Mesothelial cell of epicardium (in vitro differentiated cells): ENCODE measurements at regions not wholly inside any gene's neighbourhood (a gene's known extent, or its start where the extent isn't known, plus 50 kb on each side); places are given as distances from the start of the nearest gene placed in this dataset.

Source experiments
- DNase-seq, 2 experiments: peaks; one replicate each; pipeline ENCODE4 v3.0.0; 2021; ENCODE audit warnings: low spot score in 2 of 2; ENCODE audit not compliant: unreplicated experiment in 2 of 2
- H3K27ac Mint-ChIP-seq: 2 replicates; pipeline ENCODE4 v1.8.0; 2021; ENCODE audit warnings: mixed read lengths
- H3K27me3 Mint-ChIP-seq: 2 replicates; pipeline ENCODE4 v1.8.0; 2021; ENCODE audit warnings: low read depth, mixed read lengths
- H3K36me3 Mint-ChIP-seq: 2 replicates; pipeline ENCODE4 v1.8.0; 2021; ENCODE audit warnings: mixed read lengths
- H3K4me1 Mint-ChIP-seq: 2 replicates; pipeline ENCODE4 v1.8.0; 2021; ENCODE audit warnings: mixed read lengths
- H3K4me3 Mint-ChIP-seq: 2 replicates; pipeline ENCODE4 v1.8.0; 2021; ENCODE audit warnings: mild to moderate bottlenecking, moderate library complexity, mixed read lengths
- H3K9me3 Mint-ChIP-seq: 2 replicates; pipeline ENCODE4 v1.8.0; 2021; ENCODE audit warnings: mixed read lengths
- CTCF ChIP-seq: fragments of 200-600 bp; sonication (generic); IDR thresholded peaks from one replicate; pipeline ENCODE4 v1.5.0; 2021; ENCODE audit warnings: antibody characterized with exemption; ENCODE audit not compliant: unreplicated experiment

- no peaks in the 10 kb centered on the region for H3K27me3 Mint-ChIP-seq
- TF ChIP-seq CTCF, result no peak
- no peaks in the 10 kb centered on the region for H3K36me3 Mint-ChIP-seq
- peaks cover 14% of the 10 kb centered on the region for H3K4me1 Mint-ChIP-seq
- DNase-seq, result no peak
- H3K4me3 Mint-ChIP-seq, result no peak overlapping the region
- no peak overlapping the region for H3K27ac Mint-ChIP-seq
- H3K9me3 Mint-ChIP-seq, result peaks cover 15% of the 10 kb centered on the region
Measured at GRCh38 chr7:45990276-45990675, 69.2 kb upstream of the IGFBP3 start.

GRCh38 chr7:45988405-45989057 is 67.5 kb upstream of the IGFBP3 start:
- Mint-ChIP-seq H3K9me3 (peaks cover 5% of the 10 kb centered on the region), H3K27ac (no peak overlapping the region), H3K4me3 (no peak overlapping the region), H3K36me3 (no peaks in the 10 kb centered on the region), H3K4me1 (peaks cover 16% of the 10 kb centered on the region), H3K27me3 (no peaks in the 10 kb centered on the region)
- DNase-seq, result no peak
- no peak for TF ChIP-seq CTCF

- Mint-ChIP-seq H3K27me3 (no peaks in the 10 kb centered on the region), H3K9me3 (peaks cover 5% of the 10 kb centered on the region), H3K4me3 (no peak overlapping the region), H3K27ac (no peak overlapping the region), H3K4me1 (peaks cover 11% of the 10 kb centered on the region), H3K36me3 (no peaks in the 10 kb centered on the region)
- DNase-seq, result no peak
- no peak for TF ChIP-seq CTCF
Measured at GRCh38 chr7:45987521-45988290, 66.6 kb upstream of the IGFBP3 start.

DNA sequence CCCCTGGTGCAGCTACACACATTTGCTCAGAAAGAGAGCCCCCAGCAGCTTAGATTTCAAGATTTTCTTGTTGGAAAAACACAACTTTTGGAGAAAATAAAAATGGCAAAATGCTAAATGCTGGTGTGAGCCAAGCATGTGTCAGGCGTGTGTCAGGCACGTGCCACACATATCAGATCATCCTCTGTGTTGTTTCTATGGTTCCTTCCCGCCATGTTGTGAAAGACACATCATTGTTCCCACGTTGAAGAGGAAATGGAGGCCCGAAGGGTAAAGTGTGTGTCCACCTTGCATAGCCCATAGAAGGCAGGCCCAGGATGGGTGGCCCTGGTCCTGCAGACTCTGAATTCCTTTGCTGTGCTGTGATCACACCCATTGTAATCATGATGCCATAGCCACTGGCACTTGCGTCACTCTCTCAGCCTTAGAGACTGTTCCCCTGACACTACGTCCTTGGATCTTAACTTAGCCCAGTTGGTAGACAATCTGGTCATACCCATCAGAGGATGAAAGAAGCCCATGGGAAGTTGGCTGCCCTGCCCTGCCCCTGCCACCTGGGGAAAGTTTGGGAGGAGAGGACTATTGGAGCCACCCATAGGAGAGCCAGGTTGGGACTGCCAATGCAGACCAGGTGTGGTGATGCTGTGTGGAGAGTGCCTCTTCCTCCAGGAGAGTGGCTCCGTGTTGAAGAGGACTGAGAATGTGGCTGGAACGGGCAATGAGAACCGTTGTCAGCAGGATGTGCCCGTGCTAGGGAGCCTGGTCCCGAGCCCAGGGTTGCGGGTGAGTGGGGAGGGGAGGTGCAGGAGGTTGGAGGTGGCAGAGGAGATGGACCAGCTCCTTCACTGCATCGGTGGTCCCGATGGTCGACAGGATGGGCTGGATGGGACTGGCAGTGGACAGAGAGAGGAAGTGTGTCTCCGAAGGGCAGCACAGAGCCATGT is 65.6 kb upstream of the IGFBP3 start:
- no peak overlapping the region for H3K27ac Mint-ChIP-seq
- peaks cover 7% of the 10 kb centered on the region for H3K9me3 Mint-ChIP-seq
- no peak for TF ChIP-seq CTCF

GRCh38 chr7:45985902-45986301 is 64.8 kb upstream of the IGFBP3 start:
- no peak for DNase-seq

More for the DNA sequence above, 65.6 kb upstream of the IGFBP3 start:
- Mint-ChIP-seq H3K4me3 (no peak overlapping the region), H3K27me3 (no peaks in the 10 kb centered on the region), H3K36me3 (no peaks in the 10 kb centered on the region), H3K4me1 (peaks cover 2% of the 10 kb centered on the region)
- DNase-seq, result no peak

More at GRCh38 chr7:45985902-45986301, 64.8 kb upstream of the IGFBP3 start:
- Mint-ChIP-seq H3K36me3 (no peaks in the 10 kb centered on the region), H3K4me3 (no peak overlapping the region), H3K9me3 (peaks cover 4% of the 10 kb centered on the region), H3K4me1 (peaks cover 2% of the 10 kb centered on the region), H3K27me3 (no peaks in the 10 kb centered on the region), H3K27ac (no peak overlapping the region)
- TF ChIP-seq CTCF, result no peak
